ENCODE measurements at regions not wholly inside any gene's neighbourhood (a gene's known extent, or its start where the extent isn't known, plus 50 kb on each side); places are given as distances from the start of the nearest gene placed in this dataset.

- TF ChIP-seq CTCF (IDR thresholded peaks at IDR 0.05; ENCODE audit: low read depth, low read length) = no peak
Measured at GRCh38 chr1:170332801-170333200, 187.0 kb downstream of the NTMT2 start.

GRCh38 chr1:170337413-170337994 is 191.7 kb downstream of the NTMT2 start:
- no peak for DNase-seq (ENCODE audit: extremely low read depth, low read depth)
- TF ChIP-seq CTCF (IDR thresholded peaks at IDR 0.05; ENCODE audit: low read depth, low read length) = no peak

More at GRCh38 chr1:170332801-170333200, 187.0 kb downstream of the NTMT2 start:
- DNase-seq (ENCODE audit: extremely low read depth, low read depth) = no peak

- no peak for TF ChIP-seq CTCF (IDR thresholded peaks at IDR 0.05; ENCODE audit: low read depth, low read length)
- DNase-seq (ENCODE audit: extremely low read depth, low read depth) = no peak
Measured at GRCh38 chr1:170339534-170339933, 192.4 kb upstream of the GORAB start.

- TF ChIP-seq CTCF (IDR thresholded peaks at IDR 0.05; ENCODE audit: low read depth, low read length) = no peak
- DNase-seq (ENCODE audit: extremely low read depth, low read depth) = no peak
Measured at GRCh38 chr1:170340308-170340707, 191.7 kb upstream of the GORAB start.

- no peak for TF ChIP-seq CTCF (IDR thresholded peaks at IDR 0.05; ENCODE audit: low read depth, low read length)
- DNase-seq (ENCODE audit: extremely low read depth, low read depth) = no peak
Measured at GRCh38 chr1:170351366-170351946, 180.5 kb upstream of the GORAB start.

- TF ChIP-seq CTCF (IDR thresholded peaks at IDR 0.05; ENCODE audit: low read depth, low read length) = no peak
- DNase-seq (ENCODE audit: extremely low read depth, low read depth) = no peak
Measured at GRCh38 chr1:170354246-170354645, 177.7 kb upstream of the GORAB start.

- no peak for TF ChIP-seq CTCF (IDR thresholded peaks at IDR 0.05; ENCODE audit: low read depth, low read length)
- DNase-seq (ENCODE audit: extremely low read depth, low read depth) = no peak
Measured at GRCh38 chr1:170354690-170355089, 177.3 kb upstream of the GORAB start.
